Central memory CD8-positive, alpha-beta T cell (primary cell): ENCODE measurements at regions not wholly inside any gene's neighbourhood (a gene's known extent, or its start where the extent isn't known, plus 50 kb on each side); places are given as distances from the start of the nearest gene placed in this dataset.

Experiments
- ATAC-seq: fragments of 150-1000 bp; cut with Tn5 transposase; replicated peaks from 2 replicates; pipeline ENCODE4 v1.10.0; 2022; ENCODE audit warnings: mild to moderate bottlenecking, moderate FRiP score, moderate number of reproducible peaks; ENCODE audit not compliant: poor library complexity, severe bottlenecking; ENCODE audit errors: extremely low read depth
- DNase-seq, 2 donors: peaks; one replicate each; pipeline ENCODE4 v3.0.0; 2021; ENCODE audit warnings: low spot score in 2 of 2
- H3K27ac Mint-ChIP-seq: one replicate; pipeline ENCODE4 v1.8.0; 2022; ENCODE audit warnings: low read depth, mild to moderate bottlenecking, moderate library complexity, mixed read lengths
- H3K27me3 Mint-ChIP-seq: one replicate; pipeline ENCODE4 v1.8.0; 2022; ENCODE audit warnings: mixed read lengths
- H3K36me3 Mint-ChIP-seq: one replicate; pipeline ENCODE4 v1.8.0; 2022; ENCODE audit warnings: mild to moderate bottlenecking, moderate library complexity, mixed read lengths; ENCODE audit not compliant: insufficient read depth
- H3K4me1 Mint-ChIP-seq: one replicate; pipeline ENCODE4 v1.8.0; 2022; ENCODE audit warnings: mixed read lengths
- H3K4me3 Mint-ChIP-seq: one replicate; pipeline ENCODE4 v1.8.0; 2022; ENCODE audit warnings: mild to moderate bottlenecking, moderate library complexity, mixed read lengths
- H3K9me3 Mint-ChIP-seq: one replicate; pipeline ENCODE4 v1.8.0; 2022; ENCODE audit warnings: mixed read lengths

- Mint-ChIP-seq H3K36me3 (no peaks in the 10 kb centered on the region), H3K4me1 (no peaks in the 10 kb centered on the region)
Measured at GRCh38 chr22:27255580-27255979, 546.0 kb downstream of the MN1 start.

DNA sequence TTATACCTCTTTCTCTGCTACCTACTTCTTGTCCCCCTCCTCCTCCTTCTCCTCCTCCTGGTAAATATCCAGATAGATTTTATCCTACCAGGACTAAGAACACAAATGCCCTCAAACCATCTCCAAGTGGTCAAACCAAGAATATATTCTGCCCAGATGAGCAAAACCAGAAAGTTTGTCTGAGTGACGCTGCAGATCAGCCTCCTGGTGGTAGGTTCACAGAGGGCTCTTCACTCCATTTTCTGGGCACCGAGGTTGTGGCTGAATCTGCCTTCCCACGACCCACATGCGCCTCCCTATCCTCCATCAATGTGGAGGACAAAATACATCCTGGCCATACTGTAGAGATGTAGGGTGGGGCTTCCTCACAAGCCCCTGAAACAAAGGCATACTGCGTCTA lies 543.6 kb downstream of the MN1 start:
- no peak for ATAC-seq
- no peaks in the 10 kb centered on the region for H3K36me3 Mint-ChIP-seq
- H3K4me1 Mint-ChIP-seq, result no peaks in the 10 kb centered on the region
- DNase-seq, result no peak
- H3K27ac Mint-ChIP-seq, result no peak overlapping the region
- H3K4me3 Mint-ChIP-seq, result no peak overlapping the region
- H3K9me3 Mint-ChIP-seq, result peaks cover 7% of the 10 kb centered on the region
- peaks cover 21% of the 10 kb centered on the region for H3K27me3 Mint-ChIP-seq

More at GRCh38 chr22:27255580-27255979, 546.0 kb downstream of the MN1 start:
- Mint-ChIP-seq H3K4me3 (no peak overlapping the region), H3K9me3 (peaks cover 7% of the 10 kb centered on the region), H3K27me3 (peaks cover 12% of the 10 kb centered on the region), H3K27ac (no peak overlapping the region)
- no peak for ATAC-seq
- no peak for DNase-seq

DNA sequence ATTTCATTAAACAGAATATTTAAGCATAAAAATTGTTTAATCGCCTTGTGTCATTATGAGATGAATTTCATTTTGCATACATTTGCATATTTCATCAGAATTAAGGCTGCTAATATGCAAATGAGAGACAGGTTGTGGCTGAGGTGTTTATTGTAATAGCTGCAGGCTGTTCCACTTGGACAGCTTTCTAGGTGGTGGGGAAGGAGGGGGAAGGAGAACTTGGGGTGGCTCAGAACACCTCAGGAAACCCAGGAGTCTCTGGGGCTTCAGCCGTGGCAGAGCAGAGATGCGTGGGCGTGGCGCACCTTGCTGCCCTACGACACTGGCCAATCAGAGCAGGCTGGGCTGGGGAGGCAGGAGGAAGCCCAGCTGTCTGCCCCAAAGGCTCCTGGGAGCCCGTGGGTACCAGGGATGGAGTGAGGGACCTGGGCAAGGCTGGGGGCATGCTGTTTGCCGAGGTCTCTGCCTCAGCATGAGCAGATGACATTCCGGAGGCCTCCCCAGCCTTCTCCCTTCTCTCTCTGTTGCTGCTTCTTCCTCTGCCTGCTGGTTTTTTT lies 542.9 kb downstream of the MN1 start:
- H3K4me1 Mint-ChIP-seq, result no peaks in the 10 kb centered on the region

GRCh38 chr22:27259433-27259832 lies 542.1 kb downstream of the MN1 start:
- no peak for ATAC-seq
- Mint-ChIP-seq H3K9me3 (peaks cover 16% of the 10 kb centered on the region), H3K27ac (no peak overlapping the region), H3K4me3 (no peak overlapping the region), H3K36me3 (no peaks in the 10 kb centered on the region), H3K27me3 (peaks cover 36% of the 10 kb centered on the region), H3K4me1 (no peaks in the 10 kb centered on the region)
- DNase-seq, result no peak

More for the DNA sequence above, 542.9 kb downstream of the MN1 start:
- ATAC-seq (no peak), DNase-seq (no peak)
- H3K27me3 Mint-ChIP-seq, result peaks cover 28% of the 10 kb centered on the region
- no peaks in the 10 kb centered on the region for H3K36me3 Mint-ChIP-seq
- no peak overlapping the region for H3K4me3 Mint-ChIP-seq
- peaks cover 13% of the 10 kb centered on the region for H3K9me3 Mint-ChIP-seq
- H3K27ac Mint-ChIP-seq, result no peak overlapping the region

GRCh38 chr22:27260087-27260698 lies 541.4 kb downstream of the MN1 start:
- peaks cover 15% of the 10 kb centered on the region for H3K9me3 Mint-ChIP-seq
- ATAC-seq (no peak), DNase-seq (no peak)
- no peak overlapping the region for H3K27ac Mint-ChIP-seq
- H3K27me3 Mint-ChIP-seq, result peaks cover 40% of the 10 kb centered on the region
- H3K4me3 Mint-ChIP-seq, result no peak overlapping the region
- no peaks in the 10 kb centered on the region for H3K36me3 Mint-ChIP-seq
- H3K4me1 Mint-ChIP-seq, result no peaks in the 10 kb centered on the region

DNA sequence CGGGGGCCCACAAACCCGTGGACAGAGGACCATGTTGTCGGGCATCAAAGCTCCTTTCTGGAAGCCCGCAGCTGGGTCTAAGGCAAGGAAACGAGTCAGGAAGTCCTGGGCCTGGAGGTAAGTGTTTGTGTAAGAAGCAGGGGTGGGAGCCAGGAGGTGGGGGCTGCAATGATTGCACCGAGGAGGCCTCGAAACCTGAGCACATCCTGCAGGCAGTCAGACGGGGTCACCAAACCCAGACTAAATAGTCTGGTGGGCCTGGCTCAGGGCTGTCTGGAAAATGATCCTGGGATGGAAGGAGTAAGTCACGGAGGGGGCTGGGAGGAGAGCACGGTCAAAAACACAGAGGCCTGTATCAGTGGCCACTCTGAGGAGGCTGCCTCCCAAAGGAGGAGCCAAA lies 539.2 kb downstream of the MN1 start:
- Mint-ChIP-seq H3K27ac (no peak overlapping the region), H3K4me1 (no peaks in the 10 kb centered on the region), H3K9me3 (peaks cover 9% of the 10 kb centered on the region), H3K27me3 (peaks cover 40% of the 10 kb centered on the region), H3K4me3 (no peak overlapping the region), H3K36me3 (no peaks in the 10 kb centered on the region)
- DNase-seq, result no peak
- no peak for ATAC-seq

DNA sequence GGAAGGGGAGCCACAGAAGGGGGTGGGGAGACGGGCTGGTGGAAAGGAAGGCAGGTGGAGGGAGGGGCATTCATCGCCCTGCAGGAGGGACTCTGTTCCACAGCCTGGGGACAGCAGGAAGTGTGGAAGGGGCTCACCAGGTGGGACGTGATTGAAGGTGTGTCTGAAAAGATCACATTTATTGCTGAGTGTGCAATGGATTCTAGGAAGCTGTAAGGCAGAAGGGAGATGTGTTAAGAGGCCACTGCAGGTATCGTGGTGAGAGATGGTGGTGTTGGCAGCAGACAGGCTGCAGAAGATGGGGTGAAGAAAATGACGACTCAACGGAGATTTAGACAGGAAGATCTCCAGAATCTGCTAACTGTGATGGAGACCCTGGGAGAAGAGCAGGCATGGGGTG lies 537.4 kb downstream of the MN1 start:
- H3K27me3 Mint-ChIP-seq, result peaks cover 45% of the 10 kb centered on the region
- ATAC-seq (no peak), DNase-seq (no peak)
- H3K36me3 Mint-ChIP-seq, result no peaks in the 10 kb centered on the region
- no peak overlapping the region for H3K4me3 Mint-ChIP-seq
- peaks cover 9% of the 10 kb centered on the region for H3K9me3 Mint-ChIP-seq
- H3K27ac Mint-ChIP-seq, result no peak overlapping the region
- H3K4me1 Mint-ChIP-seq, result no peaks in the 10 kb centered on the region

GRCh38 chr22:27267145-27267544 lies 534.4 kb downstream of the MN1 start:
- Mint-ChIP-seq H3K9me3 (peaks cover 9% of the 10 kb centered on the region), H3K36me3 (no peaks in the 10 kb centered on the region), H3K4me1 (no peaks in the 10 kb centered on the region), H3K4me3 (no peak overlapping the region), H3K27ac (no peak overlapping the region), H3K27me3 (peaks cover 59% of the 10 kb centered on the region)
- DNase-seq (no peak), ATAC-seq (no peak)

DNA sequence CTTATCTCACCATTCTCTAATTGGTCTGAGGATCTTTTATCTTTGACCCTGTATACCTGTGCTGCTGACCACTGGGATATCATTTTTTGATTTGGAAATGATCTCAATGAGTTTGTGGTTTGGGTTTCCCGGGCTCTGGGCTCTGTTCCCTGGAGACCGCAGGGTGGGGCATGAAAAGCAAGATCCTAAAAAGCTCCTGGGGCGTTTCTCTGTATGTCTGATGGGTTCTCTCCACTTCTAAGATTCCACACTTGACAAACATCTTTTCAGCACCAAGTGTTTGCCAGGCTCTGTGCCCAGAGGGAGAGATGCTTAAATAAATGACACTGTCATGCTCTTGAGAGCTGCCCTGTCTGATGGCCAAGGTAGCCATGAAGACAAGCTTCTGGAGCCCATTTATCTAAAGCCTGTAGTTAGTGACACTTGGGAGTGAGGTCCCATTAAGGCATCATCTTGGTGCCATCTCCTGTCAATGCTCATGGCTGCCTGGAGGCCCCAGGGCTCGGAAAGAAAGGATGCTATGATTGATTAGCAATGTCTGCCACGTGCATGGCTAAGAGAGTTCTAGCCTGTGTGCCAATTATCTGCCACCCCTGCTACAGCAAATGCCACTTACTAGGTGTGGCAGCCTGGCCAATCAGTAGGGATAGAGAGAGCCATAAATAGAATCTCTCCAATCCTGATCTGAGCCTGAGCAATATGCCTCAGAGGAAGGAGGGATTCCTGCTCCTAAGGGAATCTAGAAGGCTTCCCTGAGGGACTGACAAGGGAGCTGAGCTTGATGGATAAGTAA lies 531.6 kb downstream of the MN1 start:
- Mint-ChIP-seq H3K36me3 (no peaks in the 10 kb centered on the region), H3K4me3 (no peak overlapping the region), H3K9me3 (no peaks in the 10 kb centered on the region), H3K27me3 (peaks cover 50% of the 10 kb centered on the region), H3K4me1 (no peaks in the 10 kb centered on the region), H3K27ac (no peak overlapping the region)
- ATAC-seq (no peak), DNase-seq (no peak)

- peaks cover 55% of the 10 kb centered on the region for H3K27me3 Mint-ChIP-seq
Measured at GRCh38 chr22:27270818-27271510, 530.6 kb downstream of the MN1 start.

DNA sequence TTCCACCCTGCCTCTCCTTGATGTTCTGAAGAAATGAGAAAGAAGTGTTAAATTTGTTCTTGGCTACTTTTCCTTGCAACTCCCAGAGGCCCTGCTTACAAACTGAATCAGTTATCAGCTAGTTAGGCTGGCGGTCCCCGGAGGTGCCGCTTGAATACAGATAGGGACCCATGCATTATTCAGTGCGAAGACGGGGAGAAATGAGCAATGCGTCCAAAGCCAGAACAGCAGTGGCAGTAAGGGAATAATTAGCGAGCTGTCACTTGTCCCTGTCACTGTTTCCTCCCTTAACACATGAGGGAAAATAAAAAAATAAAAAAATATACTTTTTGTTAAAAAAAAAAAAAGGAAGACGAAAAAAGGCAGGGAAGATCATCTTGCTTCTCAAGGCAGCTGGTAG lies 528.1 kb downstream of the MN1 start:
- H3K9me3 Mint-ChIP-seq, result no peaks in the 10 kb centered on the region
- peaks cover 64% of the 10 kb centered on the region for H3K27me3 Mint-ChIP-seq
- no peak overlapping the region for H3K4me3 Mint-ChIP-seq
- DNase-seq, result no peak
- no peak overlapping the region for H3K27ac Mint-ChIP-seq
- H3K36me3 Mint-ChIP-seq, result no peaks in the 10 kb centered on the region
- no peaks in the 10 kb centered on the region for H3K4me1 Mint-ChIP-seq
- ATAC-seq, result no peak

More at GRCh38 chr22:27270818-27271510, 530.6 kb downstream of the MN1 start:
- H3K4me3 Mint-ChIP-seq, result no peak overlapping the region
- no peaks in the 10 kb centered on the region for H3K4me1 Mint-ChIP-seq
- no peak overlapping the region for H3K27ac Mint-ChIP-seq
- no peaks in the 10 kb centered on the region for H3K36me3 Mint-ChIP-seq
- DNase-seq (no peak), ATAC-seq (no peak)
- no peaks in the 10 kb centered on the region for H3K9me3 Mint-ChIP-seq

GRCh38 chr22:27273853-27274252 lies 527.7 kb downstream of the MN1 start:
- Mint-ChIP-seq H3K27ac (no peak overlapping the region), H3K4me3 (no peak overlapping the region), H3K9me3 (no peaks in the 10 kb centered on the region), H3K36me3 (no peaks in the 10 kb centered on the region), H3K4me1 (no peaks in the 10 kb centered on the region), H3K27me3 (peaks cover 60% of the 10 kb centered on the region)
- ATAC-seq (no peak), DNase-seq (no peak)
